ENCODE measurements at regions not wholly inside any gene's neighbourhood (a gene's known extent, or its start where the extent isn't known, plus 50 kb on each side); places are given as distances from the start of the nearest gene placed in this dataset.

DNA sequence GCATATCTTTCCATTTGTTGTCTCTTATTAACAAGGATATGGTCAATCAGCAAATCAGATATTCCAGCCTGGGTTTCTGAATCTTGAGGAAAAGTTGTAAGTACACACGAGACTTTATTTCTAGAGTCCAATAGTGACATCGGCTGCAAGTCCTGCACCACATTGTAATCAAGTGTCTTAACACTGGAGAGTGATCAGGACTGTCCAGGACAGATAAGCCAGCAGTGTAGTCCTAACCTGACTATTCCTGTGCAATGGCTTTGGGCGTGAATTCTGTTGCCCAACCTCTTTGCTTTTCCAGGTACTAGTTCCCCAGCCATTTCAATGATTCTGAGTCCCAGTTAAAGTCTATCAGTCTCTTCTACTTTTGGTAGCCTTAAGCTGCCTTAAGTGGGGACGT lies 395.0 kb downstream of the PCDH10 start:
- no peak for TF ChIP-seq POLR2A (IDR thresholded peaks at IDR 0.05; ENCODE audit: low read length)
- no peak for TF ChIP-seq GATA1 (IDR thresholded peaks at IDR 0.05; ENCODE audit: low read depth, low read length)
